ENCODE measurements at regions not wholly inside any gene's neighbourhood (a gene's known extent, or its start where the extent isn't known, plus 50 kb on each side); places are given as distances from the start of the nearest gene placed in this dataset.

- ChIA-PET POLR2A (no interaction called here), CTCF (no interaction called here)
- no peak for FAIRE-seq
- TF ChIP-seq MAX (IDR thresholded peaks at IDR 0.05; ENCODE audit: insufficient read depth, insufficient read length) = no peak
- no peak for TF ChIP-seq JUN (IDR thresholded peaks at IDR 0.05; ENCODE audit: borderline replicate concordance, insufficient read depth, insufficient read length, low read depth)
- no peak for TF ChIP-seq CTCF (IDR thresholded peaks at IDR 0.05; ENCODE audit: extremely low read depth in 1 of 2, insufficient read depth in 1 of 2, low read depth in 1 of 2, low read length in 2 of 2)
- TF ChIP-seq EZH2 (IDR thresholded peaks at IDR 0.05; ENCODE audit: borderline replicate concordance, low read depth, low read length, severe bottlenecking) = no peak
- no peak for TF ChIP-seq MYC (IDR thresholded peaks at IDR 0.05; ENCODE audit: low read depth, low read length)
- no peak for TF ChIP-seq GATA2 (IDR thresholded peaks at IDR 0.05; ENCODE audit: insufficient read depth, insufficient read length, low read depth, low read length)
- no peak for TF ChIP-seq POLR2AphosphoS5 (IDR thresholded peaks at IDR 0.05; ENCODE audit: insufficient read depth, low read depth, low read length)
- no peak for TF ChIP-seq POLR2A (IDR thresholded peaks at IDR 0.05; ENCODE audit: low read depth, low read length)
- no peak for TF ChIP-seq FOS (IDR thresholded peaks at IDR 0.05; ENCODE audit: borderline replicate concordance, insufficient read depth, low read length)
- dilution Hi-C loops (cut with MboI; ENCODE audit: extremely low pct_ligation_motif_present, low sequenced_read_pairs) = no loop called here
- no peak overlapping the region for H3K27ac ChIP-seq (ENCODE audit: insufficient read depth, low read depth, low read length)
- H3K4me2 ChIP-seq (ENCODE audit: insufficient read depth, low read length) = no peak overlapping the region
- BruUV-seq (replicated peaks) = no TSS peak
- H3K4me1 ChIP-seq (ENCODE audit: control insufficient read depth, extremely low read depth, insufficient read depth, low read length) = no peaks in the 10 kb centered on the region
- no peaks in the 10 kb centered on the region for H3K27me3 ChIP-seq (ENCODE audit: control insufficient read depth in 2 of 2, insufficient read depth in 2 of 2, low read length in 2 of 2)
- no peak overlapping the region for H3K4me3 ChIP-seq (replicated peaks in 1 of 3; ENCODE audit: insufficient read depth in 1 of 3, low read depth in 1 of 3, low read length in 3 of 3)
- no peak overlapping the region for H3K9ac ChIP-seq (replicated peaks; ENCODE audit: extremely low read depth, insufficient read depth, low read length)
- H3K9me1 ChIP-seq (replicated peaks; ENCODE audit: control insufficient read depth, extremely low read depth, insufficient read depth, low read length) = no peaks in the 10 kb centered on the region
- intact Hi-C loops (cut with micrococcal nuclease) = no loop called here
- no peak for DNase-seq (ENCODE audit: low read depth, low spot score)
- H3K79me2 ChIP-seq (ENCODE audit: control insufficient read depth, insufficient read depth, low read length) = no peaks in the 10 kb centered on the region
- no peaks in the 10 kb centered on the region for H3K36me3 ChIP-seq (ENCODE audit: control insufficient read depth in 2 of 2, extremely low read depth in 1 of 2, insufficient read depth in 2 of 2, low read length in 2 of 2)
- H4K20me1 ChIP-seq (replicated peaks; ENCODE audit: control insufficient read depth, extremely low read depth, insufficient read depth, low read length) = no peaks in the 10 kb centered on the region
- H3K9me3 ChIP-seq (replicated peaks; ENCODE audit: control insufficient read depth, insufficient read depth, low read length) = no peaks in the 10 kb centered on the region
- H2AFZ ChIP-seq (ENCODE audit: low read depth, low read length) = no peak overlapping the region
Observed at GRCh38 chr11:95414217-95414616, 183.2 kb upstream of the SESN3 start.

Data from endothelial cell of umbilical vein (primary cell).